ENCODE measurements at regions not wholly inside any gene's neighbourhood (a gene's known extent, or its start where the extent isn't known, plus 50 kb on each side); places are given as distances from the start of the nearest gene placed in this dataset.

DNA sequence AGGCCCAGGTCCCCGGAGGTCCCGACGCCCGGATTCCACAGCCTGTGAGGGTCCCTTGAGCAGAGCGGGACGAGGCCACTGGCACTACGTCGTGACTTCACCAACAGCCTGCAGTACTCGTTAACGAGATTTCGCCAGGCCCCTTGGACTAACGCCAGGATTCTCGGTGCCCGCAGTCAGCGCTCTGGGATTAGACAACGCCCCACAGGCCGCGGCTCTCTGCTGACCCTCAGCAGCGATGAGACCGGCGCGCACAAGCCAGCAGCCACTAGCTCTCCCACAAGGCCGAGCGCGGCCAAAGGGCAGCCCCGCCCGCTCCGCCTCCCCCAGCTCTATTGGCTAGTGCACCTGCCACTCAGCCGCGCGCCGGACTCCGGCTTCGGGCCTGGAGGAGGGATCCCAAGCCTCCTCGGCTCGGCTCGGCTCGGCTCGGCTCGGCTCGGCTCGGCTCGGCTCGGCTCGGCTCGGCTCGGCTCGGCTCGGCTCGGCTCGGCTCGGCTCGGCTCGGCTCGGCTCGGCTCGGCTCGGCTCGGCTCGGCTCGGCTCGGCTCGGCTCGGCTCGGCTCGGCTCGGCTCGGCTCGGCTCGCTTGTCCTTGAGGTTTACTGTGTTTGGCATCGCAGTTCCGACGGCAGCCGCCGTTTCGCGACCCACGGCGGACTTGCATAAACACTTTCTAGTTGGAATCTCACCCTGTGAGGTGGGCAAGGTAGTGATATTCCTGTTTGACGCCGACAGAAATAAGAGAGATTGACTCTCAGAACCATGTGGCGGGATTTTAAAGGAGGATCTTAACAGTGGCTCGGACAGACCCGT, 231.7 kb upstream of the SERP2 start (continued):
- peak; percentile 40 for TF ChIP-seq XRCC5 (optimal IDR thresholded peaks at IDR 0.05; ENCODE audit: low read length)
- TF ChIP-seq ZBTB3 (CRISPR knock-in tag; IDR thresholded peaks at IDR 0.05; ENCODE audit: borderline replicate concordance, low read depth) = no peak
- TF ChIP-seq, protein P1, sequence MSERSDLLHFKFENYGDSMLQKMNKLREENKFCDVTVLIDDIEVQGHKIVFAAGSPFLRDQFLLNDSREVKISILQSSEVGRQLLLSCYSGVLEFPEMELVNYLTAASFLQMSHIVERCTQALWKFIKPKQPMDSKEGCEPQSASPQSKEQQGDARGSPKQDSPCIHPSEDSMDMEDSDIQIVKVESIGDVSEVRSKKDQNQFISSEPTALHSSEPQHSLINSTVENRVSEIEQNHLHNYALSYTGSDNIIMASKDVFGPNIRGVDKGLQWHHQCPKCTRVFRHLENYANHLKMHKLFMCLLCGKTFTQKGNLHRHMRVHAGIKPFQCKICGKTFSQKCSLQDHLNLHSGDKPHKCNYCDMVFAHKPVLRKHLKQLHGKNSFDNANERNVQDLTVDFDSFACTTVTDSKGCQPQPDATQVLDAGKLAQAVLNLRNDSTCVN (CRISPR knock-in tag; IDR thresholded peaks at IDR 0.05; ENCODE audit: borderline replicate concordance) = no peak; the same call in 1 of the 2 replicates
- 0 out of 2 replicates have a peak, but pooled peaks have one; percentile 24 for TF ChIP-seq HDAC2 (CRISPR knock-in tag; IDR thresholded peaks at IDR 0.05)
- TF ChIP-seq, protein P2, sequence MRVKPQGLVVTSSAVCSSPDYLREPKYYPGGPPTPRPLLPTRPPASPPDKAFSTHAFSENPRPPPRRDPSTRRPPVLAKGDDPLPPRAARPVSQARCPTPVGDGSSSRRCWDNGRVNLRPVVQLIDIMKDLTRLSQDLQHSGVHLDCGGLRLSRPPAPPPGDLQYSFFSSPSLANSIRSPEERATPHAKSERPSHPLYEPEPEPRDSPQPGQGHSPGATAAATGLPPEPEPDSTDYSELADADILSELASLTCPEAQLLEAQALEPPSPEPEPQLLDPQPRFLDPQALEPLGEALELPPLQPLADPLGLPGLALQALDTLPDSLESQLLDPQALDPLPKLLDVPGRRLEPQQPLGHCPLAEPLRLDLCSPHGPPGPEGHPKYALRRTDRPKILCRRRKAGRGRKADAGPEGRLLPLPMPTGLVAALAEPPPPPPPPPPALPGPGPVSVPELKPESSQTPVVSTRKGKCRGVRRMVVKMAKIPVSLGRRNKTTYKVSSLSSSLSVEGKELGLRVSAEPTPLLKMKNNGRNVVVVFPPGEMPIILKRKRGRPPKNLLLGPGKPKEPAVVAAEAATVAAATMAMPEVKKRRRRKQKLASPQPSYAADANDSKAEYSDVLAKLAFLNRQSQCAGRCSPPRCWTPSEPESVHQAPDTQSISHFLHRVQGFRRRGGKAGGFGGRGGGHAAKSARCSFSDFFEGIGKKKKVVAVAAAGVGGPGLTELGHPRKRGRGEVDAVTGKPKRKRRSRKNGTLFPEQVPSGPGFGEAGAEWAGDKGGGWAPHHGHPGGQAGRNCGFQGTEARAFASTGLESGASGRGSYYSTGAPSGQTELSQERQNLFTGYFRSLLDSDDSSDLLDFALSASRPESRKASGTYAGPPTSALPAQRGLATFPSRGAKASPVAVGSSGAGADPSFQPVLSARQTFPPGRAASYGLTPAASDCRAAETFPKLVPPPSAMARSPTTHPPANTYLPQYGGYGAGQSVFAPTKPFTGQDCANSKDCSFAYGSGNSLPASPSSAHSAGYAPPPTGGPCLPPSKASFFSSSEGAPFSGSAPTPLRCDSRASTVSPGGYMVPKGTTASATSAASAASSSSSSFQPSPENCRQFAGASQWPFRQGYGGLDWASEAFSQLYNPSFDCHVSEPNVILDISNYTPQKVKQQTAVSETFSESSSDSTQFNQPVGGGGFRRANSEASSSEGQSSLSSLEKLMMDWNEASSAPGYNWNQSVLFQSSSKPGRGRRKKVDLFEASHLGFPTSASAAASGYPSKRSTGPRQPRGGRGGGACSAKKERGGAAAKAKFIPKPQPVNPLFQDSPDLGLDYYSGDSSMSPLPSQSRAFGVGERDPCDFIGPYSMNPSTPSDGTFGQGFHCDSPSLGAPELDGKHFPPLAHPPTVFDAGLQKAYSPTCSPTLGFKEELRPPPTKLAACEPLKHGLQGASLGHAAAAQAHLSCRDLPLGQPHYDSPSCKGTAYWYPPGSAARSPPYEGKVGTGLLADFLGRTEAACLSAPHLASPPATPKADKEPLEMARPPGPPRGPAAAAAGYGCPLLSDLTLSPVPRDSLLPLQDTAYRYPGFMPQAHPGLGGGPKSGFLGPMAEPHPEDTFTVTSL (CRISPR knock-in tag; IDR thresholded peaks at IDR 0.05; ENCODE audit: borderline replicate concordance) = no peak
- TF ChIP-seq ZNF501 (CRISPR knock-in tag; IDR thresholded peaks at IDR 0.05) = peak; percentile 69
- TF ChIP-seq, protein P3, sequence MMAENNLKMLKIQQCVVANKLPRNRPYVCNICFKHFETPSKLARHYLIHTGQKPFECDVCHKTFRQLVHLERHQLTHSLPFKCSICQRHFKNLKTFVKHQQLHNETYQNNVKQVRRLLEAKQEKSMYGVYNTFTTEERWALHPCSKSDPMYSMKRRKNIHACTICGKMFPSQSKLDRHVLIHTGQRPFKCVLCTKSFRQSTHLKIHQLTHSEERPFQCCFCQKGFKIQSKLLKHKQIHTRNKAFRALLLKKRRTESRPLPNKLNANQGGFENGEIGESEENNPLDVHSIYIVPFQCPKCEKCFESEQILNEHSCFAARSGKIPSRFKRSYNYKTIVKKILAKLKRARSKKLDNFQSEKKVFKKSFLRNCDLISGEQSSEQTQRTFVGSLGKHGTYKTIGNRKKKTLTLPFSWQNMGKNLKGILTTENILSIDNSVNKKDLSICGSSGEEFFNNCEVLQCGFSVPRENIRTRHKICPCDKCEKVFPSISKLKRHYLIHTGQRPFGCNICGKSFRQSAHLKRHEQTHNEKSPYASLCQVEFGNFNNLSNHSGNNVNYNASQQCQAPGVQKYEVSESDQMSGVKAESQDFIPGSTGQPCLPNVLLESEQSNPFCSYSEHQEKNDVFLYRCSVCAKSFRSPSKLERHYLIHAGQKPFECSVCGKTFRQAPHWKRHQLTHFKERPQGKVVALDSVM (CRISPR knock-in tag; IDR thresholded peaks at IDR 0.05) = no peak; the same call in 1 of the 2 replicates
- TF ChIP-seq KLF16 (CRISPR knock-in tag; IDR thresholded peaks at IDR 0.05) = peak in 1 of 2 experiments; percentile 94; a peak in 2 of 4 replicates
- 0 out of 2 replicates have a peak, but pooled peaks have one; percentile 46 for TF ChIP-seq ZNF678 (CRISPR knock-in tag; IDR thresholded peaks at IDR 0.05)
- TF ChIP-seq, protein P4, sequence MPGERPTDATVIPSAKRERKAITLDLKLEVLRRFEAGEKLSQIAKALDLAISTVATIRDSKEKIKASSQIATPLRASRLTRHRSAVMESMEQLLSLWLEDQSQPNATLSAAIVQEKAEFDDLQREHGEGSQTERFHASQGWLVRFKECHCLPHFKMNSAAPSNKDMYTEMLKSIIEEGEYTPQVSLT (CRISPR knock-in tag; IDR thresholded peaks at IDR 0.05; ENCODE audit: borderline replicate concordance, low read depth) = no peak
- TF ChIP-seq, protein P5, sequence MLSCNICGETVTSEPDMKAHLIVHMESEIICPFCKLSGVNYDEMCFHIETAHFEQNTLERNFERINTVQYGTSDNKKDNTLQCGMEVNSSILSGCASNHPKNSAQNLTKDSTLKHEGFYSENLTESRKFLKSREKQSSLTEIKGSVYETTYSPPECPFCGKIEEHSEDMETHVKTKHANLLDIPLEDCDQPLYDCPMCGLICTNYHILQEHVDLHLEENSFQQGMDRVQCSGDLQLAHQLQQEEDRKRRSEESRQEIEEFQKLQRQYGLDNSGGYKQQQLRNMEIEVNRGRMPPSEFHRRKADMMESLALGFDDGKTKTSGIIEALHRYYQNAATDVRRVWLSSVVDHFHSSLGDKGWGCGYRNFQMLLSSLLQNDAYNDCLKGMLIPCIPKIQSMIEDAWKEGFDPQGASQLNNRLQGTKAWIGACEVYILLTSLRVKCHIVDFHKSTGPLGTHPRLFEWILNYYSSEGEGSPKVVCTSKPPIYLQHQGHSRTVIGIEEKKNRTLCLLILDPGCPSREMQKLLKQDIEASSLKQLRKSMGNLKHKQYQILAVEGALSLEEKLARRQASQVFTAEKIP (CRISPR knock-in tag; IDR thresholded peaks at IDR 0.05; ENCODE audit: borderline replicate concordance) = no peak
- TF ChIP-seq, protein P6, sequence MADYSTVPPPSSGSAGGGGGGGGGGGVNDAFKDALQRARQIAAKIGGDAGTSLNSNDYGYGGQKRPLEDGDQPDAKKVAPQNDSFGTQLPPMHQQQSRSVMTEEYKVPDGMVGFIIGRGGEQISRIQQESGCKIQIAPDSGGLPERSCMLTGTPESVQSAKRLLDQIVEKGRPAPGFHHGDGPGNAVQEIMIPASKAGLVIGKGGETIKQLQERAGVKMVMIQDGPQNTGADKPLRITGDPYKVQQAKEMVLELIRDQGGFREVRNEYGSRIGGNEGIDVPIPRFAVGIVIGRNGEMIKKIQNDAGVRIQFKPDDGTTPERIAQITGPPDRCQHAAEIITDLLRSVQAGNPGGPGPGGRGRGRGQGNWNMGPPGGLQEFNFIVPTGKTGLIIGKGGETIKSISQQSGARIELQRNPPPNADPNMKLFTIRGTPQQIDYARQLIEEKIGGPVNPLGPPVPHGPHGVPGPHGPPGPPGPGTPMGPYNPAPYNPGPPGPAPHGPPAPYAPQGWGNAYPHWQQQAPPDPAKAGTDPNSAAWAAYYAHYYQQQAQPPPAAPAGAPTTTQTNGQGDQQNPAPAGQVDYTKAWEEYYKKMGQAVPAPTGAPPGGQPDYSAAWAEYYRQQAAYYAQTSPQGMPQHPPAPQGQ (CRISPR knock-in tag; IDR thresholded peaks at IDR 0.05; ENCODE audit: borderline replicate concordance) = peak; percentile 60; the same call in 1 of the 2 replicates
- no peak for TF ChIP-seq NBN (conservative IDR thresholded peaks at IDR 0.05)
- no peak for TF ChIP-seq ZNF33A (CRISPR knock-in tag; IDR thresholded peaks at IDR 0.05; ENCODE audit: borderline replicate concordance)
